ENCODE measurements at regions not wholly inside any gene's neighbourhood (a gene's known extent, or its start where the extent isn't known, plus 50 kb on each side); places are given as distances from the start of the nearest gene placed in this dataset.

- no peaks in the 10 kb centered on the region for H3K9me3 ChIP-seq (ENCODE audit: control insufficient read depth, insufficient read depth, low read depth, low read length)
- intact Hi-C loops (cut with micrococcal nuclease; ENCODE audit: unreplicated experiment) (no loop called here), in situ Hi-C loops (cut with HindIII; ENCODE audit: low pct_unique_long_range_greater_than_20kb, low sequenced_read_pairs) (no loop called here)
- TF ChIP-seq TCF7L2 (IDR thresholded peaks at IDR 0.05; ENCODE audit: low read depth, low read length) (no peak), CTCF (IDR thresholded peaks at IDR 0.05) (no peak), POLR2AphosphoS5 (IDR thresholded peaks at IDR 0.05; ENCODE audit: low read depth, low read length) (no peak), SIN3A (IDR thresholded peaks at IDR 0.05; ENCODE audit: borderline replicate concordance, insufficient read depth, low read depth, low read length) (no peak)
- TF ChIP-seq, protein P1, sequence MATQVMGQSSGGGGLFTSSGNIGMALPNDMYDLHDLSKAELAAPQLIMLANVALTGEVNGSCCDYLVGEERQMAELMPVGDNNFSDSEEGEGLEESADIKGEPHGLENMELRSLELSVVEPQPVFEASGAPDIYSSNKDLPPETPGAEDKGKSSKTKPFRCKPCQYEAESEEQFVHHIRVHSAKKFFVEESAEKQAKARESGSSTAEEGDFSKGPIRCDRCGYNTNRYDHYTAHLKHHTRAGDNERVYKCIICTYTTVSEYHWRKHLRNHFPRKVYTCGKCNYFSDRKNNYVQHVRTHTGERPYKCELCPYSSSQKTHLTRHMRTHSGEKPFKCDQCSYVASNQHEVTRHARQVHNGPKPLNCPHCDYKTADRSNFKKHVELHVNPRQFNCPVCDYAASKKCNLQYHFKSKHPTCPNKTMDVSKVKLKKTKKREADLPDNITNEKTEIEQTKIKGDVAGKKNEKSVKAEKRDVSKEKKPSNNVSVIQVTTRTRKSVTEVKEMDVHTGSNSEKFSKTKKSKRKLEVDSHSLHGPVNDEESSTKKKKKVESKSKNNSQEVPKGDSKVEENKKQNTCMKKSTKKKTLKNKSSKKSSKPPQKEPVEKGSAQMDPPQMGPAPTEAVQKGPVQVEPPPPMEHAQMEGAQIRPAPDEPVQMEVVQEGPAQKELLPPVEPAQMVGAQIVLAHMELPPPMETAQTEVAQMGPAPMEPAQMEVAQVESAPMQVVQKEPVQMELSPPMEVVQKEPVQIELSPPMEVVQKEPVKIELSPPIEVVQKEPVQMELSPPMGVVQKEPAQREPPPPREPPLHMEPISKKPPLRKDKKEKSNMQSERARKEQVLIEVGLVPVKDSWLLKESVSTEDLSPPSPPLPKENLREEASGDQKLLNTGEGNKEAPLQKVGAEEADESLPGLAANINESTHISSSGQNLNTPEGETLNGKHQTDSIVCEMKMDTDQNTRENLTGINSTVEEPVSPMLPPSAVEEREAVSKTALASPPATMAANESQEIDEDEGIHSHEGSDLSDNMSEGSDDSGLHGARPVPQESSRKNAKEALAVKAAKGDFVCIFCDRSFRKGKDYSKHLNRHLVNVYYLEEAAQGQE (IDR thresholded peaks at IDR 0.05; ENCODE audit: insufficient read depth in 1 of 2, low read depth in 2 of 2, low read length in 1 of 2) = no peak
- H3K36me3 ChIP-seq (ENCODE audit: control insufficient read depth, insufficient read depth, low read length) = no peaks in the 10 kb centered on the region
- no peak overlapping the region for H3K27ac ChIP-seq (ENCODE audit: low read length)
- BruUV-seq (replicated peaks) = no TSS peak
- POLR2A ChIA-PET = no interaction called here
- CTCF ChIA-PET = no interaction called here
- ATAC-seq (no peak), DNase-seq (ENCODE audit: low read depth, low spot score) (no peak)
- no peak overlapping the region for H3K4me3 ChIP-seq (ENCODE audit: low read depth in 2 of 2, low read length in 2 of 2)
- no peaks in the 10 kb centered on the region for H3K27me3 ChIP-seq (ENCODE audit: control insufficient read depth, insufficient read depth, low read length)
- H3K4me1 ChIP-seq (ENCODE audit: control insufficient read depth, insufficient read depth, low read length) = no peaks in the 10 kb centered on the region
Observed at GRCh38 chr21:15236111-15236510, 171.3 kb upstream of the NRIP1 start.

DNA sequence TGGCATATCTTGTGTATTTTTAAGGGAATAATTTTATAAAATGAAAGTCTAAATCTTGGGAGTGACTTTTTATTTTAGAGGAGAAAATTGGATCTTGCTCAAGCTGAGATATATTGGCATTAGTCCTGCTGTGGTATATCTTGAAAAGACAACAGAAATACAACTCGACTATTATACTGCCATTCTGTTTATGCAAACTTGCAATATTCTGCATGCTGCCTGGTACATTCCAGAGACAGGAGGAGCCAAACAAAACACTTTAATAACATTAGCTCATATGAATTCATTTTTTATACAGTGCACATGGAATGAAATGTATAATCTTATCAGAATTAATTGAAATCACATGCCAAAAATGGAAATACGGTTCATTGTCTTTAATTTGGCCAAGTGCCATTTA is 176.0 kb upstream of the NRIP1 start:
- ATAC-seq (no peak), DNase-seq (ENCODE audit: low read depth, low spot score) (no peak)
- no peaks in the 10 kb centered on the region for H3K27me3 ChIP-seq (ENCODE audit: control insufficient read depth, insufficient read depth, low read length)
- BruUV-seq (replicated peaks) = no TSS peak
- H3K4me3 ChIP-seq (ENCODE audit: low read depth in 2 of 2, low read length in 2 of 2) = no peak overlapping the region
- no peaks in the 10 kb centered on the region for H3K9me3 ChIP-seq (ENCODE audit: control insufficient read depth, insufficient read depth, low read depth, low read length)
- no peak overlapping the region for H3K27ac ChIP-seq (ENCODE audit: low read length)
- POLR2A ChIA-PET = no interaction called here
- intact Hi-C loops (cut with micrococcal nuclease; ENCODE audit: unreplicated experiment) = no loop called here
- no peaks in the 10 kb centered on the region for H3K4me1 ChIP-seq (ENCODE audit: control insufficient read depth, insufficient read depth, low read length)
- CTCF ChIA-PET = no interaction called here
- no peak for TF ChIP-seq TCF7L2 (IDR thresholded peaks at IDR 0.05; ENCODE audit: low read depth, low read length)
- TF ChIP-seq POLR2AphosphoS5 (IDR thresholded peaks at IDR 0.05; ENCODE audit: low read depth, low read length) = no peak
- TF ChIP-seq CTCF (IDR thresholded peaks at IDR 0.05) = no peak
- no peak for TF ChIP-seq SIN3A (IDR thresholded peaks at IDR 0.05; ENCODE audit: borderline replicate concordance, insufficient read depth, low read depth, low read length)
- TF ChIP-seq, protein P1 (IDR thresholded peaks at IDR 0.05; ENCODE audit: insufficient read depth in 1 of 2, low read depth in 2 of 2, low read length in 1 of 2) = no peak
- H3K36me3 ChIP-seq (ENCODE audit: control insufficient read depth, insufficient read depth, low read length) = no peaks in the 10 kb centered on the region
- in situ Hi-C loops (cut with HindIII; ENCODE audit: low pct_unique_long_range_greater_than_20kb, low sequenced_read_pairs) = no loop called here

Measured in Panc1 (cell line).